Left hindlimb (tissue), 1 donor: ENCODE measurements at regions not wholly inside any gene's neighbourhood (a gene's known extent, or its start where the extent isn't known, plus 50 kb on each side); places are given as distances from the start of the nearest gene placed in this dataset.

Source experiments
- DNase-seq: peaks from one replicate; pipeline ENCODE4 v3.0.0-alpha.2; 2018

DNA sequence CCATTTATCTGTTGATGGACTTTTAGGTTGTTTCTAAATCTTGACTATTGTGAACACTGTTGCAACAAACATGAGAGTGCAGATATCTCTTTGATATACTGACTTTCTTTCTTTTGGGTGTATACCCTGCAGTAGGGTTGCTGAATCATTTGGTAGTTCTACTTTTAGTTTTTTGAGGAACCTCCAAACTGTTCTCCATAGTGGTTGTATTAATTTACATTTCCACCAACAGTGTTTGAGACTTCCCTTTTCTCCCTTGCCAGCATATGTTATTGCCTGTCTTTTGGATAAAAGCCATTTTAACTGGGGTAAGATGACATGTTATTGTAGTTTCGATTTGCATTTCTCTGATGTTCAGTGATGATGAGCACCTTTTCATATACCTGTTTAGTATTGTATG is 330.0 kb downstream of the DDX10 start:
- no peak for DNase-seq

DNA sequence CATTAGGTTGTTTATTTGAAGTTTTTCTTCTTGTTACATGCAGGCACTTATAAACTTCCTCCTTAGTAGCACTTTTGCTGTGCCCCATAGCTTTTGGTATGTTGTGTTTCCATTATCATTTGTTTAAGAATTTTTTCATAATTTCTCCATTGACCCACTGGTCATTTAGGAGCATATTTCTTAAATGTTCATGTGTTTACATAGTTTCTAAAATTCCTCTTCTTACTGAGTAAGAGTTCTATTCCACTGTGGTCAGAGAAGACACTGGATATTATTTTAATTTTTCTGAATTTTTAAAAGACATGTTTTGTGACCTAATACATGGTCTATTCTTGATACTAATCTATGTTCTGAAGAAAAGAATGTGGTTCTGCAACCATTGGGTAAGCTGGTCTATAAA is 333.0 kb downstream of the DDX10 start:
- DNase-seq: no peak

DNA sequence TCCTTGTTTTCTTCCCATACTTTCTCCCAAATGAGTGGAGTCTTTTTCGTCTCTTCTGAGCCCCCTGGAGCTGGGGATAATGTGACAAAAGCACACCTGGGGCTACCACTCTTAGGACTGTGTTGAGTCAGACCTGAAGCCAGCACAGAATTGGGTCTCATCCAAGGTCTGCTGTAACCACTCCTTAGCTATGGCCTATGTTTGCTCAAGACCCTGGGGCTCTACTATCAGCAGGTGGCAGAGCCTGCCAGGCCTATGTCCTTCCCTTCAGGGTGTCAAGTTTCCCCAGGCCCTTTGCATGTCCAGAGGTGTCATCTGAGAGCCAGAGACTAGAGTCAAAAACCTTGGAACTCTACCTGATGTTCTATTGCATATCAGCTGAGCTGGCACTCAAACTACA is 335.7 kb downstream of the DDX10 start:
- no peak for DNase-seq

DNA sequence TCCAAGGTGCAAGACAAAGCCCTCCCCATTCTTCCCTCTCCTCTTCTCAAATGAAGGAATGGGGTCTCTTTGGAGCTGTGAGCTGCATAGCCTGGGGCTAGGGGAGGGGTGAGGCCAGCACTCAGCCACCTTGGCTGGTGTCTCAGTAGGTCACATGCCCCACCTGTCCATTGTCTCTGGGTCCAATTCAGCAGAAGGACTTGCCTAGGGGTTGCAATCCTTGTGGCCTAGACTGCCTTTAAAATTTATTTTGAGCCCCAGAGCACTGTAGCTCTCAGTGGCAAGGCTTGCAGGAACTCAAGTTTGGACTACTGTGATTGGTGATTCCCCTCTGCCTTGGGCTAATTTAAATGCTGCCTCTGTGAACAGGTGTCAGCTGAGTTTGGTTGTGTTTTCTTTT is 336.7 kb downstream of the DDX10 start:
- no peak for DNase-seq

DNA sequence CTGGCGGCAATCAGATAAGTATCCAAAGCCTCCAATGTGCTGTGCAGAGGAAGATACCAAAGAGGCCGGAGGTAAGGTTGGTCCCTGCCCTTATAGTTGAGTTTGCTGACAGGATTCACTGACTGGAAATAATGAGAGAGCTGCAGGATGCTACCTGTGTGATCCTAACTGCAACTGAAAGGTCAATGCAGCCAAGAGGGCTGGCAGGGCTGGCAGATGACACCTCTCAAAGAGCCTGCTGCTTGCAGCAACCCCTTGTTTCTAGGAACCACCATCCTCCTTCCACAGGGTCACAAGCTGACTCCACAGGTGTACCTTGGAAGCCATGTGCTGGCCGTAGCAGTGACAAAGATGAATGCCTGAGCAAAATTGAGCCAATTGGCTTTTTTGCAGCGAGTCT is 348.1 kb downstream of the DDX10 start:
- no peak for DNase-seq

DNA sequence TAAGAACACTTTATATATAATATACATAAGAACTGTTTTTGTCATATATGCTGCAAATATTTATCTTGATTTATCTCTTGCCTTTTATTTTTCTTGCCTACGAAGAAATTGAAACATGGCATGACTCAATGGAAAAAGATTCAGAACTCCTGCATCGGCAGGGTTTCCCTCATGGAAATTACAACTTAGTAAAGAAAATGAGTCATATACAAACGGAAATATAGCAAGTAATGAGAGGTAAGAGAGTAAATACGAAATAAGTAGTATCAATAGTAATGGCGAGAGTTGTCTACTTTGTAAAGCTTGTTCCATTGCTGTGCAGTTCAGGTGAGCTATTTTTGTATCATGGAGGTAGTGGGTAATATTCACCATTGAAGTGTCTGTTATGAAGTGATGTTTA is 350.4 kb downstream of the DDX10 start:
- no peak for DNase-seq

DNA sequence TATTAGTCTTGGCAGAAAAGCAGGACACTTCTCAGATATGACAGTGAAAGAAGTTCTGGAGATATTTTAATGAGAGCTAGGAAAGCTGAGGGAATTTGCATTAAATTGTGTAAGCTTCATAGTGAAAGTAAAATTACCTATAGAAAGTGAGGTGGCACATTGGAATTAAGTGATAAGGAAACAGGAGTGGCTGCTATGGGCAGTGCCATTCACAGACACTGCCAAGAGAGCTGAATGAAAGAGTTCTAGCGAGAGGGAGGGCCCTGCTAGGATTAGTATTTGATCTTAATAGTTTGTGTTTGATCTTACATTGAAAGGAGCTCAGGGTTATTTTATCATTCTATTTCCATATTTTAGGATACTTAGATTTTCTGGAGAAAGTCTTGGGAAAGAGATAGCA is 351.9 kb downstream of the DDX10 start:
- DNase-seq: no peak

DNA sequence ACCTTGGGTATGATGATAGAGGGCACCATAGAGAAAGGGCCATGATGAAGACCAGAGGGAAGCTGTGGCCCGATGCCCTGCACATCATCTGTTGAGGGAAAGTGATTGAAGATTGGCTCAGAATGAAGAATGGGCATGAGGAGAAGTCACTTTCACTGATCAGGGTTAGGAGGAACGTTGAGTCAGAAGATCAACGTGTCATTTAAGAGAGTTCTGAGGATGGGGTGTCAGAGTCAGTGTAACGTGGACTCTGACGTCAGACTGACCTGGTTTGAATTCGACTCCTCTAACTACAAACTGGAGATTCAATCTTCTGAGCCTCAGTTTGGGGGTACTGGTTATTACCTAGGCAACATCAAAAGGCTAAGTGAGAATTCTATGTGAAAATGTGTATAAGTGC is 352.6 kb downstream of the DDX10 start:
- DNase-seq: no peak

DNA sequence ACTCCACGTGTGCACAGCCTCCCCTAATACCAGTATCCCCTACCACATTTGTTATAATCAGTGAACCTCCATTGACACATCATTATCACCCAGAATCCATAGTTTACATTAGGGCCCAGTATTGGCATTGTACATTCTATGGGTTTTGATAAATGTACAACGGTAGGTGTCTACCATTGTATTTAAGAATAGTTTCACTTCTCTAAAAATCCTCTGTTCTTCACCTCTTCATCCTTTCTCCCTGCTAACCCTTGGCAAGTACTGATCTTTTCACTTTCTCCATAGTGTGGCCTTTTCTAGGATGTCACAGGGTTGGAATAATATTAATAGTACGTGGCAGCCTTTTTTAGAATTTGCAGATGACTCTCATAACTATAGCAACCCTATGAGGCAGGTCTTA is 353.8 kb downstream of the DDX10 start:
- DNase-seq: no peak

DNA sequence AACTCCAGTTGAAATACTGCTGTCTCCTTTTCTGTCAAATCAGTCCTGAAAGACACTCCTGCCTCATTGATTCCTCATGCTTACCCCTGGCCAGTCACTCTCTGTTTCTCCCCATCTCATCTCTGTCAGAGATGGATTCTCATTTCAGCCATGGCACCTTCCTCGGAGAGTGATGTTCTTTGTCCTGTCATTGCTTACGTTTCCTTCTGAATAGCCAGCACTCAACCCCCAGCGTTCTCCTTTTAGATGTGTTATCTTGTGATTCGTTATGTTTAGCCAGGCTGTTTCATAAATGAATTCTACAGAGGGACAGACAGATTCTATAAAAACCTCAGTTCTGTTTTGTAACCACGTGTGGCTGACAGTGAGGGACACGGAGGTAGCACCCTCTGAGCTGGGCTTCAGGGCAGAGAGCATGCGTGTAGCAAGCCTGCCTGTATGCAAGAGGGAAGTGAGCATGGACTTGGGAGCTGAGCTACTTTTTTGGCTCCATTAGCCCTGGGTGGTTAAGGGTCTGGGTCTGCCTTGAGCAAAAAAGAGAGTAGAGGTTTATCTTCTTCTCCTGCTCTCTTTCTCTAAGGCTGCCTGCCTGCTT is 354.6 kb downstream of the DDX10 start:
- no peak for DNase-seq

DNA sequence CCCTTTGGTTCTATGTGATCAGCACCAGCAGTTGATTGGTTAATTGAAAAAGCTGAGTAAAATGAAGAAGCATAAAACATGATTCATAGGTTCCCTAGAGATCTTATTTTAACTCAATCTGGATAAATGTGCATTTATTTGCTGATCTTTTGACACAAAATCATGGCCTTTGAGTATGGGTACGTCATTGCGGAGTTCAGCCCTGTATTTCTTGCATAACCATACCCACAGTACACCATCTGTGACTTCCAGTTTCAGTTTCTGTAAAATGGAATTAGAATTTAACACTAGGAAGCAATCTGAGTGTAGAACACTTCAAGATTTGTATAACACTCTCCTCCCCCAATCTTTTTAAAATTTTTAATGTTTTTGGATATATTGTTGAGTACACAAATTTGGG is 358.2 kb downstream of the DDX10 start:
- no peak for DNase-seq

DNA sequence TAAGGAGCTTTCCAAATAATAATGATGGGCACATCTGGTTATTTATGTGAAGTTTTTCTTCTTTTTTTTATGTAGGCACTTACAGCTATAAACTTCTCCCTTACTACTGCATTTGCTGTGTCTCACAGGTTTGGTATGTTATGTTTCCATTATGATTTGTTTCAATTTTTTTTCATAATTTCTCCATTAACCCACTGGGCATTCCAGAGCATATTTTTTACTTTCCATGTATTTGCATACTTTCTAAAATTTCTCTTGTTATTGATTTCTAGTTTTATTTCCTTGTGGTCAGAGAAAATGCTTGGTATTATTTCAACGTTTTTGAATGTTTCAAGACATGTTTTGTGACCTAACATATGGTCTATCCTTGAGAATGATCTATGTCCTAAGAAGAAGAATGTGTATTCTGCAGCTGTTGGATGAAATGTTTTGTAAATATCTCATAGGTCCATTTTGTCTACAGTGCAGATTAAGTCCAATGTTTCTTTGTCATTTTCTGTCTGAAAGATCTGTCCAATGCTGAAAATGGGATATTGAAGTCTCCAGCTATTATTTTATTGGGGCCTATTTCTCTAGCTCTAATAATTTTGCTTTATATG is 362.1 kb downstream of the DDX10 start:
- DNase-seq: no peak

DNA sequence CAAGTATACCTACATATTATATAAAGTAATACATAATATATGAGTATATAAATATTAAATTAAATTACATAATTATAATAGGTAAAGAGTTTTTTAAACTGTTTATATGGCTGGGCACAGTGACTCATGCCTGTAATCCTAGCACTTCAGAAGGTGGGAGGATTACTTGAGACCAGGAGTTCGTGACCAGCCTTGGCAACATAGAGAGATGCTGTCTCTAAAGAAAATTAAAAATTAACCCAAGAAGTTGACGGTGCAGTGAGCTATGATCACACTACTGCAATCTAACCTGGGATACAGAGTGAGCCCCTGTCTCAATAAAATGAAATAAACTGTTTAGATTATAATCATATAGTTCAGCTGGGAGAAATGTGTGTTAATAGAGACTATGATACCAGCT is 363.0 kb downstream of the DDX10 start:
- DNase-seq: no peak

DNA sequence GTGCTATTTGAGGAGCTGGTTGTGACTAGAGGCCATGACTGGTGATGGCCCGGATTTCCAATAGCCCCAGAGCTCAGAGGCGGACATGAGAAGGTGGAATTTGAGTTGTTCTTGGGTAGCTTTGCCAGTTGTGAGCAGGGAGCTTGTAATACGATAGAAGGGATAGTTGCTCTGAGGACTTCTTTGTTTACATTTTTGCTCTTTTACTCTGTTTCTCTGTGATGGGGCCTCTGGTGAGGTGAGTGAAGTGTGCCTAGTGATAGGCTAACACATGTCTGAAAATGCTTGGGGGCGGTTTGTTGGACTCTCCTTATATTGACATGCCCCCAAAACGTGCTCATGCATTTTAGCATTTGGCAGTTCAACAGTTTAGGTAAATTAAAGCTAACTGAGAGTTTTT is 365.1 kb downstream of the DDX10 start:
- no peak for DNase-seq

DNA sequence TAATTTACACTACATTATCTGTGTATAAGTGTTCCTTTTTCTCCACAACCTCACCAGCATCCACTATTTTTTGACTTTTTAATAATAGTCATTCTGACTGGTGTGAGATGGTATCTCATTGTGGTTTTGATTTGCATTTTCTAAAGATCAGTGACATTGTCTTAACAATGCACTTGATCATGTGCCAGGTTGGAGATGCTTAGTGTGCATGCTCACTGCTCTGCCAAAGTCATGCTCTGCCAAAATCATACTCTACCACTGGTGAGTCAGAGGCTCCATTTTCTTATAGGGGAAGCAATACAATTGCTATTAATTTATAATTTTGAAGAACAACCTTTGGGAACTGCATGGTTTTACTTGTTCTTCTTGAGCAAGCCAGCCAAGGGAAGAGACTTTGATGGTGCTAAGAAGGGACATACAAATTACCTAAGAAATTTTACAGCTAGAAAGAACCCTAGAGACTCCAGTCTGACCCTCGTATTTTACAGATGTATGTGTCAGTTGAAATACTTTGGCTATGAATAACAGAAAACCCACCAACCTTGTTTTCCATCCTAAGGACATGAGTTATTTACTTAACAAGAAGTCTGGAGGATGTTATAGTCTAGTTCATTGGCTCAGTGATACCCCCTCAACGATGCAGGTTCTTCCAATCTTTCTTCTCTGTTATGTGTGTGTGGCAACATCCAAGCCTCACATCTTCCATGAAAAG is 368.9 kb downstream of the DDX10 start:
- no peak for DNase-seq

DNA sequence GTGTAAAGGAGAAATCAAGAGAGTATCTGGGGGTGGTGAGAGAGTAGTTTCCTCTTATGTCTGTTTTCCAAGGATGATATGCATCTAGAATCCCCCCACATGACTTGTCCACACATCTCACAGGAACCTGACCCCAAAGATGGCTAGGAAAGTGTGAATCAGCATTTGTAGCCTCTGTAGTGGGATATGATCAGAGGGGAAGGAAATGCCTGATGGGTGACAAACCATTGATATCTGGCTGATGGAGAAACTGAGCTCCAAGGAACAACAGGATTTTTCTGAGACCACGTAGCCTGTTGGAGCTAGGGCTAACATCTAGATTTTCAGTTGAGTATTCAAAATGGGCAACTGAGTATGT is 369.4 kb downstream of the DDX10 start:
- DNase-seq: no peak

DNA sequence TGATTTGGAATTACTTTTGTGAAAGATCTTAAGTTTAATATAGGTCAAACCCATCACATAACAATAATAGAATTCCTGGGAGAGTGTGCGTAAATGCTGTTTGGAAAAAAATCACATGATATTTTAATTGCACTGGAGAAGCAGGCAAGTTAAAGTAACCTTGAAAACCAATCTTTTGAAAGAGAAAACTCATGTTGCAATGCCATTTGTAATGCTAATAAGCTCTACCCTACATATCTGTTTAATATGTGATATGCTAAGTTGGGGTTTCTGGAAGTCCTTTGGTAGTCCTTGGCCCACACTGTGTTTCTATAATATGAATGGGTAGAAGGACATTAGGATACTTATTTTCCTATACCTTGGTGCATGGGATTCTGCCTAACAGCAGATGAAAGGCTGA is 370.4 kb downstream of the DDX10 start:
- no peak for DNase-seq

DNA sequence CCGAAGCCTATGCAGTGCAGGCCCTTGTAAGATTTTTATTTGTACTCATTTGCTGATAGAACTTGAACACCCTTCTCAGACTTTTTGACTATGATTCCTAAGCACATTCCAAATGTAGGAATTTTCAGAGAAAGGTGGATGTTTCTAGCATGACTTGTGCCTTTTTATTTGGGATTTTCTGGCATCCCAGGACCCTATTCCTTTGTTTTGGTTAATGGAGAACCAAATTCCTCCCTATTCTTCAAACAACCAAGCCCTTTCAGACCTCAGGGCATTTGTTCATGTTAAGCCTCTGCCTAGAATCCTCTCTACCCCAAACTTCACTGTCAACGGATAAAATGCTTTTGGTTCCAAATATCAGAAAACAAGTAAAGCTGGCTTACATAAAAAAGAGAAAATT is 371.1 kb downstream of the DDX10 start:
- no peak for DNase-seq

DNA sequence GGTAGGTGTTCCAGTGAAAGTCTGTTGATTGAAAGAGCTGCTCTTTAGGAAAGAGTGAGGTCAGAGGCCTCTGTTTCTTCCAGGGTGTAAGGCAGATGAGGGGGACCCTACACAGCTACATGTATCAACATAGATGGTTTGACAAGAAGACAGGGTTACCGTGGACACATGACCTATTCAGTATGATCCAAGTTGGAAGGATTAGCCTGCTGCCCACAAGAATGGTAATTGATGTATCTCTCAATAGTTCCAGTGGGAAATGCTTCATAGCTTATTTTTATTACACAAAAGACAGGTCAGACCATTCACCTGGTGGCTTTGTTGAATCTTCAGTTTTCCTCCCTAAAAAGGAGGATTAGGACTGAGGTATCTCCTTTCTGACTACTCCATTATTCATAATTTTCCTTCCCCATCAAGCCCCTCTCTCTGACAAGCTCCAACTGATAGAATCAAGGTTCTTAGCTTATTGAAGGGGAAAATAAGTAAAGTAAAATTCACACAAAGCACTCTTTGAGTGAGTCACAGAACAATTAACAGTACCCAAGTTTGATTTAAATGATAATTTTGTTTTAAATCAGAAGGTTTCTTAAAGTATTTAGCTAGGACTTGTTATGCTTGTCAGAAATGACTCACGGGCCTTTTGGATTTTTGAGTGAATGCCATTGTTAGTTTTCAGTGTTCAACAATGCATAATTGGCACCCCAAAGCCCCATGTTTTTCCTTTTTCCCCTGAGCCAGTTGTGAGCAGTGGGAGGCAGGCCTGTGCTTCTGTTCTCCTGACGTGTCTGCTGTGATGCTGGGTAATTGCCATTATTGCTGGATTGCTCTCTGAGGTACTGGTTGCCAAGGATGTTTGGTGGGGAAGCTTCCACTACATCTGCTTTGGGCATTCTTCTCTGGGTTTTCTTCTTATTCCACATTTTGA is 373.2 kb downstream of the DDX10 start:
- no peak for DNase-seq

DNA sequence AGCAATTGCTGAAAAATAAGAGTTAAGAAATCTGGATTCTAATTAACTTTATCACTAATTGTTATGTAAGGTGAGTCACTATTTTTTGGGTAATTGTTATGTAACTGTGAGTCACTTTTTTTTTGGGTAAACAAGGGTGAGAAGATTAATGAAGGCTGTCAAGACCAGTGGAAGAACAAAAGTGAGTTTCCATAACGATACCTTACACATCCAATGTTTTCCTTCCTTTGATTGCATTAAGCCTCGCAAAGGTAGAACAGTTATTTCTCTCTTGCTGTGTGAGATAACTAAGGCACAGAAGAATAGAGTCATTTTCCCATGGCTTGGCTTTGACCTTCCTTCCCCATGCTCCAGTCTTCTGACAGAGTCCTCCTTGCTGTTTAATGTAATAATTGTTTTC is 374.7 kb downstream of the DDX10 start:
- no peak for DNase-seq

DNA sequence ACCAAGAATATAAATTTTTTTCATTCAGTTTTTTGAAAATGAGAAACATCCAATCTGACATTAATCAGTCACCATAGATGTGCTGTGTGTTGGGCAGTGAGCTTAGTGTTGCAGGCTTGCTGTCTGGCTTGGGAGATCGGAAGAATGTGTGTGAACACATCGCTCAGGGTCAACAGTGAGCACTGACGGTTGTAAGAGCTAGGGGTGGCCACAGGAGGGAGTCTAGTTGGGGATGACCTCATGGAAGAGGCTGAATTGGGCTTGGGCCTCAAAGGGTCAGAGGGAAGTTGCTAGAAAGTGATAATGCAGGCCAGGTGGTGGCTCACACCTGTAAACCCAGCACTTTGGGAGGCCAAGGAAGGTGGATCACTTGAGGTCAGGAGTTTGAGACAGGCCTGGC is 375.4 kb downstream of the DDX10 start:
- DNase-seq: no peak

DNA sequence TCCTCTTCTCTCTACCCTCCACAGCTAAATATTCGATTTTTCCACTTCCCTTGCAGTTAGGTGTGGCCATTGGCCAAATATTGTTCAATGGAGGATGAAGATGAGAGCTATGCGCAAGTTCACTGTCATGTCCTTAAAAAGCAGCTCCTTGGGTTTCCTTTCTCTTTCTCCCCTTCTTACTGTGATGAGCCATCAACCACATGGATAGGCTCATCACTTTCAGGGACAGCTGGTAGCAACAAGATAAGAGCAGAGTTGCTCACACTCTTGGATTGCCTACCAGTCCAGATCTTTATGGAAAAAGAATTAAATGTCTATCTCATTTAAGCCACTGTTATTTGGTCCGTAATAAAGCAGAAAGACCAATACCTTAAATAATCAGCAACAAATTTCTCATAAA is 377.0 kb downstream of the DDX10 start:
- no peak for DNase-seq

DNA sequence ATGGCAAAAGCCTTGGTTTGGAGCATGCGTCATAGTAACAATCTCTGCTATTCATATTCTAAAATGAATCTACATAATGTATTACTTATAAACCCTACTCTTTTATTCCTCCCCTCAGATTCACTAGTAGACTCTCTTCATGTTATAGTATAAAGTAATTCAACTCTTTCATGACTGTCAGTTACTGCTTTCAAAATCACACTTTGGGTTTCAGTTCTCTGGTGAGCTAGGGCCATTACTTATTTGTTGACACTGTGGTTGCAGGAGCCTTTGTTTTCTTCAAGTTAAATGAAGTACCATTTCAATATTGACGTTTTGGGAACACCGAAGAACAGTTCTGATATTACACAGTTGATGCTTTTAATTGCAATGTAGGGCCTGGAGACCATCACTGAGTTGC is 378.4 kb downstream of the DDX10 start:
- no peak for DNase-seq
